Hematopoietic multipotent progenitor cell treated with erythropoietin and hydrocortisone succinate and interleukin-3 and kit ligand, for 17 days (in vitro differentiated cells): ENCODE measurements at regions not wholly inside any gene's neighbourhood (a gene's known extent, or its start where the extent isn't known, plus 50 kb on each side); places are given as distances from the start of the nearest gene placed in this dataset.

Experiments used
- DNase-seq: peaks from one replicate; pipeline ENCODE4 v3.0.0-alpha.2; 2015; ENCODE audit warnings: low spot score

DNA sequence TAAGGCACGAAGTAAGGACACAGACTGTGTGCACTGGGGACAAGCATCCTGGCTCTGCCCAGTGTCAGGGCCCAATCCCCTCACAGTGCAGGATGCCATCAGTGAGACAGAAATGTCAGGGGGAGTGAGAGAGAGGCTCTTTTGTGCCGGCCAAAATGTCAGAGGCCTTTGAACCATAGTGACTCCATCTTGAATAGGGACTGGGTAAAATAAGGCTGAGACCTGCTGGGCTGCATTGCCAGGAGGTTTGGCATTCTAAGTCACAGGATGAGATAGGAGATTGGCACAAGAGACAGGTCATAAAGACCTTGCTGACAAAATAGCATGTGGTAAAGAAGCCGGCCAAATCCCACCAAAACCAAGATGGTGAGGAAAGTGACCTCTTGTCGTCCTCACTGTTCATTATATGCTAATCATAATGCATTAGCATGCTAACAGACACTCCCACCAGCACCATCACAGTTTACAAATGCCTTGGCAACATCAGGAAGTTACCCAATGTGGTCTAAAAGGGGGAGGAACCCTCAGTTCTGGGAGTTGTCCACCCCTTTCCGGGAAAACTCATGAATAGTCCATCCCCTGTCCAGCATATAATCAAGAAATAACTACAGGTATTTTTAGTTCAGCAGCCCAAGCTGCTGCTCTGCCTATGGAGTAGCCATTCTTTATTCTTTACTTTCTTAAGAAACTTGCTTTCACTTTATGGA lies 337.4 kb downstream of the LPIN1 start:
- DNase-seq, result no peak

DNA sequence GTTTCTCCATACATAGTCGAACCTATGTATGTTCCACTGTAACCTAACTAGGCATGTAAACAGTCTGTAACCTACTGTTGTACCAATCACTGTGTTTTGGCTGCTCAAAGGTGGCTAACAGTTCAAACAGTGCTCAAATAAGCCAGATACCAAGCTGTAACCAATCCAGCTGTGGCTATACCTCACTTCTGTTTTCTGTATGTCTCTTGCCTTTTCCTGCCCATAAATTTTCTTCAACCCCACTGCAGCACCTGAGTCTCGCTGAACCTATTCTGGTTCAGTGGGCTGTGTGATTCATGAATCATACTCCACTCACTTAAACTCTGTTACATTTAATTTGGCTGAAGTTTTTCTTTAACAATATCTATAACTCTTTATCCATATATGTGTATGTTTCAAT lies 340.7 kb downstream of the LPIN1 start:
- no peak for DNase-seq

- no peak for DNase-seq
Observed at GRCh38 chr2:12087671-12088380, 341.4 kb downstream of the LPIN1 start.

DNA sequence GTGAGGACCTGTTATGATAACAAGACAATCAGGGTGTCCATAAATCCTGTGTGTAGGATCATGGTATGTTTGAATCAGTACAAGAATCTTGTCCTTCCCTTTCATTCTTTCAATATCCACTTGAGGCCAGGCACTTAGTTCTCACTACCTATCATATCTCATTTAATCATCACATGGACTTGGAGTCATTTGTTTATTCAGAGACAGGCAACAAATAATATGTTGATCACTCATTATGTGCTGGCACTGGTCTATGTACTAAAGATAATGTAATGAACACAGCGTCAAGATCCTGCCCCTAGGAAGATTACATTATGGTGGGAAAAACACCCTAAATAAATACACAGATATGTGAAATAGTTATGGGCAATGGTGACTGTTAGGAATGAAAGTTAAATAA lies 342.6 kb downstream of the LPIN1 start:
- no peak for DNase-seq

DNA sequence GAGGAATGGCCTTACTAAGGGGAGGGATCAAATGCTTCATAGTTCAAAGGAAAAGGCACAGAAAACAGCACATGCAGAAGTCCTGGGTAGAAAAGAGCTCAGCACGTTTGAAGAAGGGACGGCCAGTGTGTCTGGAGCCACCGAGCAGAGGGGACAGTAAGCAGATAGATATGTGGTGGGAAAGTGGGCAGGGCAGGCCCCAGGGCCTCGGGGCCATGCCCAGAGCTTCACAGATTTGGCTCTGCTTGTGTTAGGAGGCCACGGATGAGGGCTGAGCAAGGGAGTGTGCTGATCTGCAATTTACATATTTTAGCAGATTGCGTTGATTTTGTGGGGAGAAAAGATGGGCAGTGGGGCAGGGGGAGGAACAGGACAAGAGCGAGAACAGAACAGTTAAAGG lies 343.1 kb downstream of the LPIN1 start:
- DNase-seq, result no peak

DNA sequence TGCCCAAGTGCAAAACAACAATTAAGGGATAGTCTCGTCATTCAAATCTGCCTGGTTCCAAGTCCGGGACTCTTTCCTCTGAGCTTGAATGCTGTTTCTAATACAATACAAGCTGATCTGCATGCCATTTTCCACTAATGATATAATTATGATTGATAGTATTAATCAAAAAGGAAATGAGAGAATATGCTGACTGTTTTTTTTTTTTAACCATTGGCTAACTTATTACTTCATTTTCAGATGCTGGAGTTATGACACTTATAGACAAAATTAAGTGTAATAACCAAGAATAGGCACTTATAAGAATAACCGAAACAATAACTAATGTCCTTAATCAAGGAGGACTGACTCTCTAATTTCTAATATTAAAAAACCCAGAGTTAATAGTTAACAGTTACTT lies 343.6 kb downstream of the LPIN1 start:
- DNase-seq, result no peak

GRCh38 chr2:12090590-12090989 lies 344.2 kb downstream of the LPIN1 start:
- no peak for DNase-seq

GRCh38 chr2:12091201-12091806 lies 344.9 kb downstream of the LPIN1 start:
- DNase-seq, result no peak

DNA sequence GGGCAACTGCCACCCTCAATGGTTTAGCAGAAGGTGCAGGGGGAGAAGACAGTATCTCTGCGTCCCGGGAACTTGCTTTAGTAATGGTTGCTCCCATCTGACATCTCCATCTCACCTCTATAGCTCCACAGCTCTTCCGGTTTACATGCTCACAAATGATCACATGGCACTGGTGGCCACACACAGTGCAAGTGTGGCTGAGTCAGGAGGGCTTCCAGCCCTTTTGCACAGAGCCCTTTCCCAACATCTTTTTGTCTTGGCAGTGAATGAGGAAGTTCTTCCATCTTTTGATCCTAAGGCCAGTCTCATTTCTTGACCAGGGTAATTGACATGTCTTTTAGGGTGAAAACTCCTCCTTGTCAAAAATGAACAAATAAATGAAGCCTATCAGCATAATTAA lies 347.7 kb downstream of the LPIN1 start:
- no peak for DNase-seq

DNA sequence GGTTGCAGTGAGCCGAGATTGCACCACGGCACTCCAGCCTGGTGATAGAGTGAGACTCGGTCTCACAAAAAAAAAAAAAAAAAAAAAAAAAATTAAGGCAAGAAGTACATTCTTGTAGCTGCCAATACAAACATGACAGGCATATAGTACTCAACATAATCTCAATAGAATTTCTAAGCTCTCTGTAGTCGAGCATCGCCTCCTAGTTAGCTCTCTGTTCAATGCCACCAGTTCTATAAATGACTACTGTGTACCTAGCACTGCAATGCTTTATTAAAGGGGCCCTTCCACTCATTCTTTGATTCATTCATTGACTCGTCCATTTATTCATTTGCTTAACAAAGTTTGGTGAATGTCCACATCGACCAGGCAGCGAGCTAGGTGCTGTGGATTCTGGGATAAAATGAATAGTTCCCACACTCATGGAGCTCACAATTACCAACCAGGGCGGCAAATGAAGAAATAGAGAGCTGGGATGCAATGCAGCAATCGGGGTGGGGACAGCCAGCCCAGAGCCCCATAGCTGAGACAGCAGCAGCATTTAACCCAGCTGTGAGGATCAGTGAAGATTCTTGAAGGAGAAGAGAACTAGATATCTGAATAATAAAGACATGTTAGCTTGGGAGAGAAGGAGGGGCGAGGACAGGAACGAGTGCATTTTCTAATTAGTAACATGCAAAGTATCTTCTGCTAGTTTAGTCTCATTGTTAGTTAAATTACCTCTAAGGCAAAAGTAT lies 349.8 kb downstream of the LPIN1 start:
- no peak for DNase-seq

GRCh38 chr2:12096788-12097449 lies 350.5 kb downstream of the LPIN1 start:
- DNase-seq, result no peak

- no peak for DNase-seq
Observed at GRCh38 chr2:12097859-12098258, 351.4 kb downstream of the LPIN1 start.

GRCh38 chr2:12099374-12099773 lies 352.9 kb downstream of the LPIN1 start:
- no peak for DNase-seq

GRCh38 chr2:12102679-12103078 lies 356.2 kb downstream of the LPIN1 start:
- no peak for DNase-seq

DNA sequence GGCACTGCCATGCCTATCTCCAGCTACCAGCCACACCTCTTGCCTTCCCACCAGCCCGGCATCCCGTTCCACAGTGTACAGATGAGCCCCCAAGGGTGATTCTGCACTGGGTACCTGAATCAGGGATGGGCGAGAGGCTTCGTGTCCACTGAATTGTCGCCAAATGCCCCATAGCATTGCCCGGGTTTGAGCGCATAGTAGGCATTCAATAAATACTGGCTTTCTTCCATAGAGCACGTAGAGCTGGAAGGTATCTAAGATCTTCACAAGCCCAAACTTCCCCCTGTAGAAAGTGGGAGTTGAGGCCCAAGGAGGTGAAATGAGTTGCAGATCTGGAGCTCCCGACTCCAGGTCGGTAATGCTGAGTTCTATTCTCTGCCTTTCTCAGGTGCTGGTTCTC lies 358.7 kb downstream of the LPIN1 start:
- DNase-seq, result no peak

- no peak for DNase-seq
Observed at GRCh38 chr2:12106440-12107080, 360.1 kb downstream of the LPIN1 start.

DNA sequence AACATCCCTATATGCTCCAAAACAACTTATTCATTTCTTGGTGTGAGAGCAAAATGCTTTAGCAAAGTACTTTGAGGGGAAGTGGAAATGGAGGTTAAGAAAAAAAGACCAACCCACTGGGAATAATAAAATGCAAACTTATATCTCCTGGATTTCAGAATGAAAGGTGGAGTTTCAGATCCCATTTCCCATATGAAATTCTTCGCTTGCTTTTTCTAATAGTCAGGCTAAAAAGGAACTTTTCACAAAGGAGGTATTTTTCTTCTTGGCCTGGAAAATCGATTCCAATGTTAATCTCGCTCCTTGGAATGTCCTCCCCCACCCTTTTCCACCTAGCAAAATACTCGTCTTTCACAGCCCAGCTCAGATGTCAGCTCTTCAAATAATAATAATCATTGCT lies 360.9 kb downstream of the LPIN1 start:
- DNase-seq, result no peak

DNA sequence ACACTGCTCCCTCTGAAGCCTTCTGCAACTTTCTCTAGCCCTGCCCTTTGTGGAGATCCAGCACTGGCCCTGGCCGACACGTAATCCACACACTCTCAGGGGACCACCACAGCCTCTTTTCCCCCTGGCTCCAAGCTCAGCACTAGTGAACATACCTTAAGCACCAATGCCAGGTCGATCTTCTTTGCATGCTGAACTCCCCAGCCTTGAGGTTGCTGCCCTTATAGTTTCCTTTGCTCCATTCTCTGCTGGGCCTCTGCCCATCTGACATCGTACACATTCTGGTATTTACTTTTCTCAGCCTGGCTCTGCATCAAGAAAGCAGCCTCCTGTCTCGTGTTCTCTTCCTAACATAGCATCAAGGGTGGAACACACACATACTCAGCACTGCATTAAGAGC lies 361.5 kb downstream of the LPIN1 start:
- DNase-seq, result no peak

DNA sequence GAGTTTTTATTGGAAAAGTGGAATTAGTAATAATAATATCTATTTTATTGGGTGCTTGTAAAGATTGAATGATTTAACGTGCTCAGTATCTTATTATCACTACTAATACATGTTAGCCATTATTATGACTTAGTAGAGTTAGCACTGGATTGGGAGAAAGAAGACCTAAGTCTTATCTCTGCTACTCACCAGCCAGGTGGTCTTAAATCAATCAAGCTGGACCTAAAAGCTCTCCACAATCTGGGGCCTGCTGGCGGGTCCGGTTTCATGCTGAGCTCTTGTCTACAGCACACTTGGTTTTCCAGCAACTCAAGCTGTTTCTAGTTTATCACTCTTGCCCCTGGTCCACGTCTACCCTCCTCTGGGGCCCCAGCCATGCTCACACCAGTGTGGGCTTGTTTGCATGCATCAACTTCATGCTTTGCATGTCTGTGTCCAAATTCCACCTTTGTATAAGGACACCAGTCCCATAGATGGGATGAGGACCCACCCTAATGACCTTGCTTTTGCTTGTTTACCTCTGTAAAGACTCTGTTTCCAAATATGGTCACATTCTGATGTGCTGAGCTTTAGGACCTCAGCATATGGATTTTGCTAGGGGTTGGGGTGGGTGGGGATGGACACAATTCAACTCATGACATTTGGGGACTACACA lies 363.1 kb downstream of the LPIN1 start:
- DNase-seq, result no peak

DNA sequence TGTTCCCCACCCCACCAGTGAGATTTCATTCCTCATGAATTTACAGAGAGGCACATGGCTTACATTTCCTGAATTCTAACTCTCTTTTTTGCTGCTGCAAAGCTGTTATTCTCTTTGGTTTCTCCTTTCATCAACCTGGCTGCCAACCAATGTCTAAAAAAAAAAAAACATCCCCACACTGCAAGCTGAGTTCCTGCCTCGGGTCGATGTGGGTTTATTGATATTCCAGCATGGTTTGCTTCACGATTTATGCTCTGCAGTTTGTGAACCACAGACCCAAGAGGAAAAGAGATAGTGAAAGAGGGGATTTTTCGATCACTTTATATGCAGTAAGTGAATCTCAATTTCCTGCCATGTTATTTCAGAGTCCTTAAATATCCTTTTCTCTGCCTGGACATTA lies 363.6 kb downstream of the LPIN1 start:
- DNase-seq, result no peak

DNA sequence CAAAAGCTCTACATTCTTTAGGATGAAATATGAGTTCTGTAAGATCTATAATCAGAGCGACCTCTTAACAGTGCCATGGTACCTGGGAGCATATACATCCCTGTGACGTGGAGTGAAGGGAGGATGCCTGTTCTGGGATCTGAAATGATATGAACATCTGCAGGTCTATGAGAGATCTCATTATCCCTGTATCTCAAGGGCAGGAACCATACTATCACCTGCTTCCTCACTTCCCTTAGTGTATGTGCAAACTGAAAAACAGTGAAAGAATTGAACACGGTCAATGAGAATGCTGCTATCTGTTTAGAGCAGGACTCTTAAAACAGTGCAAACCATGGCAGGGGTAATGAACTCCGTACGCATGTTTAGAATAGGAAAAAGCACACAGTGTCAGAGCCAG lies 364.0 kb downstream of the LPIN1 start:
- DNase-seq, result no peak
